ENCODE measurements at regions not wholly inside any gene's neighbourhood (a gene's known extent, or its start where the extent isn't known, plus 50 kb on each side); places are given as distances from the start of the nearest gene placed in this dataset.
"Not testable (repeated sequence)": the region's sequence is repeated elsewhere in the genome, so short reads cannot be mapped to it uniquely, and the experiment has no call there.

GRCh38 chr2:120539424-120539936, 193.5 kb downstream of the INHBB start:
- no peak for DNase-seq (ENCODE audit: low spot score in 2 of 2)
- no peaks in the 10 kb centered on the region for H3K4me1 Mint-ChIP-seq
- H3K9me3 Mint-ChIP-seq, result no peaks in the 10 kb centered on the region
- H3K27me3 Mint-ChIP-seq, result peaks cover 8% of the 10 kb centered on the region
- no peaks in the 10 kb centered on the region for H3K36me3 Mint-ChIP-seq (ENCODE audit: insufficient read depth)
- no peak for ATAC-seq (replicated peaks; ENCODE audit: extremely low read depth, poor library complexity, severe bottlenecking)
- H3K27ac Mint-ChIP-seq (ENCODE audit: low read depth), result no peak overlapping the region
- H3K4me3 Mint-ChIP-seq, result no peak overlapping the region

- H3K36me3 Mint-ChIP-seq (ENCODE audit: insufficient read depth), result no peaks in the 10 kb centered on the region
- no peaks in the 10 kb centered on the region for H3K9me3 Mint-ChIP-seq
- no peak for ATAC-seq (replicated peaks; ENCODE audit: extremely low read depth, poor library complexity, severe bottlenecking)
- no peak for DNase-seq (ENCODE audit: low spot score in 2 of 2)
- H3K4me1 Mint-ChIP-seq, result no peaks in the 10 kb centered on the region
- no peak overlapping the region for H3K27ac Mint-ChIP-seq (ENCODE audit: low read depth)
- no peak overlapping the region for H3K4me3 Mint-ChIP-seq
- peaks cover 11% of the 10 kb centered on the region for H3K27me3 Mint-ChIP-seq
These were observed 194.2 kb downstream of the INHBB start for GRCh38 chr2:120539937-120540718.

GRCh38 chr2:120540719-120541552, 194.7 kb upstream of the GLI2 start:
- Mint-ChIP-seq H3K27ac (ENCODE audit: low read depth) (no peak overlapping the region), H3K36me3 (ENCODE audit: insufficient read depth) (no peaks in the 10 kb centered on the region), H3K9me3 (no peaks in the 10 kb centered on the region), H3K4me3 (no peak overlapping the region), H3K27me3 (peaks cover 11% of the 10 kb centered on the region), H3K4me1 (no peaks in the 10 kb centered on the region)
- DNase-seq (ENCODE audit: low spot score in 2 of 2) (no peak), ATAC-seq (replicated peaks; ENCODE audit: extremely low read depth, poor library complexity, severe bottlenecking) (no peak)

- no peak for ATAC-seq (replicated peaks; ENCODE audit: extremely low read depth, poor library complexity, severe bottlenecking)
- H3K9me3 Mint-ChIP-seq, result no peaks in the 10 kb centered on the region
- no peak overlapping the region for H3K4me3 Mint-ChIP-seq
- no peak overlapping the region for H3K27ac Mint-ChIP-seq (ENCODE audit: low read depth)
- H3K4me1 Mint-ChIP-seq, result no peaks in the 10 kb centered on the region
- H3K27me3 Mint-ChIP-seq, result peaks cover 11% of the 10 kb centered on the region
- DNase-seq (ENCODE audit: low spot score in 2 of 2), result no peak
- H3K36me3 Mint-ChIP-seq (ENCODE audit: insufficient read depth), result no peaks in the 10 kb centered on the region
These were observed 194.1 kb upstream of the GLI2 start for GRCh38 chr2:120541553-120541932.

- peaks cover 11% of the 10 kb centered on the region for H3K27me3 Mint-ChIP-seq
- H3K27ac Mint-ChIP-seq (ENCODE audit: low read depth), result no peak overlapping the region
- no peak for DNase-seq (ENCODE audit: low spot score in 2 of 2)
- no peak overlapping the region for H3K4me3 Mint-ChIP-seq
- no peaks in the 10 kb centered on the region for H3K9me3 Mint-ChIP-seq
- no peak for ATAC-seq (replicated peaks; ENCODE audit: extremely low read depth, poor library complexity, severe bottlenecking)
- no peaks in the 10 kb centered on the region for H3K36me3 Mint-ChIP-seq (ENCODE audit: insufficient read depth)
- H3K4me1 Mint-ChIP-seq, result no peaks in the 10 kb centered on the region
These were observed 193.5 kb upstream of the GLI2 start for GRCh38 chr2:120541972-120542670.

GRCh38 chr2:120542911-120543527, 192.6 kb upstream of the GLI2 start:
- peaks cover 11% of the 10 kb centered on the region for H3K27me3 Mint-ChIP-seq
- no peaks in the 10 kb centered on the region for H3K9me3 Mint-ChIP-seq
- H3K4me3 Mint-ChIP-seq, result no peak overlapping the region
- H3K4me1 Mint-ChIP-seq, result no peaks in the 10 kb centered on the region
- H3K36me3 Mint-ChIP-seq (ENCODE audit: insufficient read depth), result no peaks in the 10 kb centered on the region
- H3K27ac Mint-ChIP-seq (ENCODE audit: low read depth), result no peak overlapping the region
- ATAC-seq (replicated peaks; ENCODE audit: extremely low read depth, poor library complexity, severe bottlenecking) (no peak), DNase-seq (ENCODE audit: low spot score in 2 of 2) (no peak)

- H3K9me3 Mint-ChIP-seq, result no peaks in the 10 kb centered on the region
- ATAC-seq (replicated peaks; ENCODE audit: extremely low read depth, poor library complexity, severe bottlenecking) (no peak), DNase-seq (ENCODE audit: low spot score in 2 of 2) (no peak)
- H3K4me3 Mint-ChIP-seq, result no peak overlapping the region
- no peaks in the 10 kb centered on the region for H3K36me3 Mint-ChIP-seq (ENCODE audit: insufficient read depth)
- H3K27me3 Mint-ChIP-seq, result peaks cover 11% of the 10 kb centered on the region
- no peaks in the 10 kb centered on the region for H3K4me1 Mint-ChIP-seq
- H3K27ac Mint-ChIP-seq (ENCODE audit: low read depth), result no peak overlapping the region
These were observed 191.8 kb upstream of the GLI2 start for GRCh38 chr2:120543899-120544298.

- H3K4me3 Mint-ChIP-seq, result no peak overlapping the region
- DNase-seq (ENCODE audit: low spot score in 2 of 2), result no peak
- H3K36me3 Mint-ChIP-seq (ENCODE audit: insufficient read depth), result no peaks in the 10 kb centered on the region
These were observed 191.1 kb upstream of the GLI2 start for GRCh38 chr2:120544522-120544921.

GRCh38 chr2:120545007-120545406, 190.7 kb upstream of the GLI2 start:
- not testable (repeated sequence) for H3K4me1 Mint-ChIP-seq; H3K36me3 Mint-ChIP-seq (ENCODE audit: insufficient read depth); ATAC-seq (replicated peaks; ENCODE audit: extremely low read depth, poor library complexity, severe bottlenecking); H3K9me3 Mint-ChIP-seq; H3K4me3 Mint-ChIP-seq; DNase-seq (ENCODE audit: low spot score in 2 of 2); H3K27ac Mint-ChIP-seq (ENCODE audit: low read depth)
- peaks cover 11% of the 10 kb centered on the region for H3K27me3 Mint-ChIP-seq

More at GRCh38 chr2:120544522-120544921, 191.1 kb upstream of the GLI2 start:
- Mint-ChIP-seq H3K27me3 (peaks cover 11% of the 10 kb centered on the region), H3K27ac (ENCODE audit: low read depth) (no peak overlapping the region), H3K4me1 (no peaks in the 10 kb centered on the region), H3K9me3 (no peaks in the 10 kb centered on the region)
- ATAC-seq (replicated peaks; ENCODE audit: extremely low read depth, poor library complexity, severe bottlenecking), result no peak

GRCh38 chr2:120545521-120546047, 190.1 kb upstream of the GLI2 start:
- DNase-seq (ENCODE audit: low spot score in 2 of 2) (no peak), ATAC-seq (replicated peaks; ENCODE audit: extremely low read depth, poor library complexity, severe bottlenecking) (no peak)
- Mint-ChIP-seq H3K27me3 (peaks cover 11% of the 10 kb centered on the region), H3K4me1 (no peaks in the 10 kb centered on the region), H3K4me3 (no peak overlapping the region), H3K9me3 (no peaks in the 10 kb centered on the region), H3K36me3 (ENCODE audit: insufficient read depth) (no peaks in the 10 kb centered on the region), H3K27ac (ENCODE audit: low read depth) (no peak overlapping the region)

- no peaks in the 10 kb centered on the region for H3K36me3 Mint-ChIP-seq (ENCODE audit: insufficient read depth)
- H3K9me3 Mint-ChIP-seq, result no peaks in the 10 kb centered on the region
These were observed 189.4 kb upstream of the GLI2 start for GRCh38 chr2:120546048-120546864.

More at GRCh38 chr2:120546048-120546864, 189.4 kb upstream of the GLI2 start:
- ATAC-seq (replicated peaks; ENCODE audit: extremely low read depth, poor library complexity, severe bottlenecking) (no peak), DNase-seq (ENCODE audit: low spot score in 2 of 2) (no peak)
- Mint-ChIP-seq H3K27me3 (peaks cover 11% of the 10 kb centered on the region), H3K4me3 (no peak overlapping the region), H3K4me1 (no peaks in the 10 kb centered on the region), H3K27ac (ENCODE audit: low read depth) (no peak overlapping the region)
